ENCODE measurements at regions not wholly inside any gene's neighbourhood (a gene's known extent, or its start where the extent isn't known, plus 50 kb on each side); places are given as distances from the start of the nearest gene placed in this dataset.

GRCh38 chr16:80437707-80438106 lies 103.1 kb upstream of the DYNLRB2 start:
- TF ChIP-seq POLR2A (IDR thresholded peaks at IDR 0.05) (no peak), CTCF (IDR thresholded peaks at IDR 0.05) (no peak)
